ENCODE measurements at regions not wholly inside any gene's neighbourhood (a gene's known extent, or its start where the extent isn't known, plus 50 kb on each side); places are given as distances from the start of the nearest gene placed in this dataset.

GRCh38 chr2:133953524-133953923 lies 300.3 kb upstream of the MGAT5 start:
- peak; percentile 75 for DNase-seq (ENCODE audit: extremely low read depth, insufficient read length)
- TF ChIP-seq CTCF (IDR thresholded peaks at IDR 0.05; ENCODE audit: insufficient read depth, low read length, poor library complexity, severe bottlenecking), result no peak
- Histone ChIP-seq H3K27me3 (replicated peaks; ENCODE audit: control insufficient read depth, insufficient read depth, low read length) (no peaks in the 10 kb centered on the region), H3K4me3 (replicated peaks; ENCODE audit: low read depth, low read length) (no peak overlapping the region), H3K36me3 (ENCODE audit: control insufficient read depth, insufficient read depth, low read length) (no peaks in the 10 kb centered on the region)

GRCh38 chr2:133954636-133955035 lies 299.2 kb upstream of the MGAT5 start:
- Histone ChIP-seq H3K36me3 (ENCODE audit: control insufficient read depth, insufficient read depth, low read length) (no peaks in the 10 kb centered on the region), H3K27me3 (replicated peaks; ENCODE audit: control insufficient read depth, insufficient read depth, low read length) (no peaks in the 10 kb centered on the region), H3K4me3 (replicated peaks; ENCODE audit: low read depth, low read length) (no peak overlapping the region)
- TF ChIP-seq CTCF (IDR thresholded peaks at IDR 0.05; ENCODE audit: insufficient read depth, low read length, poor library complexity, severe bottlenecking), result no peak
- DNase-seq (ENCODE audit: extremely low read depth, insufficient read length), result no peak

GRCh38 chr2:133955169-133955568 lies 298.7 kb upstream of the MGAT5 start:
- no peak for TF ChIP-seq CTCF (IDR thresholded peaks at IDR 0.05; ENCODE audit: insufficient read depth, low read length, poor library complexity, severe bottlenecking)
- Histone ChIP-seq H3K4me3 (replicated peaks; ENCODE audit: low read depth, low read length) (no peak overlapping the region), H3K27me3 (replicated peaks; ENCODE audit: control insufficient read depth, insufficient read depth, low read length) (no peaks in the 10 kb centered on the region), H3K36me3 (ENCODE audit: control insufficient read depth, insufficient read depth, low read length) (no peaks in the 10 kb centered on the region)
- DNase-seq (ENCODE audit: extremely low read depth, insufficient read length), result no peak

GRCh38 chr2:133956434-133956935 lies 297.4 kb upstream of the MGAT5 start:
- Histone ChIP-seq H3K27me3 (replicated peaks; ENCODE audit: control insufficient read depth, insufficient read depth, low read length) (no peaks in the 10 kb centered on the region), H3K36me3 (ENCODE audit: control insufficient read depth, insufficient read depth, low read length) (no peaks in the 10 kb centered on the region), H3K4me3 (replicated peaks; ENCODE audit: low read depth, low read length) (no peak overlapping the region)
- no peak for TF ChIP-seq CTCF (IDR thresholded peaks at IDR 0.05; ENCODE audit: insufficient read depth, low read length, poor library complexity, severe bottlenecking)
- no peak for DNase-seq (ENCODE audit: extremely low read depth, insufficient read length)

- no peak for DNase-seq (ENCODE audit: extremely low read depth, insufficient read length)
- H3K27me3 ChIP-seq (replicated peaks; ENCODE audit: control insufficient read depth, insufficient read depth, low read length), result no peaks in the 10 kb centered on the region
- H3K36me3 ChIP-seq (ENCODE audit: control insufficient read depth, insufficient read depth, low read length), result no peaks in the 10 kb centered on the region
- H3K4me3 ChIP-seq (replicated peaks; ENCODE audit: low read depth, low read length), result no peak overlapping the region
- no peak for TF ChIP-seq CTCF (IDR thresholded peaks at IDR 0.05; ENCODE audit: insufficient read depth, low read length, poor library complexity, severe bottlenecking)
Observed at GRCh38 chr2:133957724-133958480, 296.0 kb upstream of the MGAT5 start.
